Thymus (tissue), 11 donors: ENCODE measurements at regions not wholly inside any gene's neighbourhood (a gene's known extent, or its start where the extent isn't known, plus 50 kb on each side); places are given as distances from the start of the nearest gene placed in this dataset.
"Not testable (repeated sequence)": the region's sequence is repeated elsewhere in the genome, so short reads cannot be mapped to it uniquely, and the experiment has no call there.

Experiments
- DNase-seq, 9 donors: peaks; one replicate each; pipeline ENCODE4 v3.0.0-alpha.2; 2013; ENCODE audit warnings: low spot score in 9 of 9, low read depth in 6 of 9, missing footprints in 1 of 9
- H3K27ac ChIP-seq, 2 donors: one replicate each; pipeline ENCODE4 v1.5.1; 2013; ENCODE audit warnings: control low read depth in 1 of 2, low read depth in 1 of 2, low read length in 1 of 2, mild to moderate bottlenecking in 1 of 2, moderate library complexity in 1 of 2
- H3K27me3 ChIP-seq, 2 donors: one replicate each; pipeline ENCODE4 v1.5.1; 2013; ENCODE audit warnings: low read length in 1 of 2; ENCODE audit not compliant: control insufficient read depth in 2 of 2, insufficient read depth in 1 of 2
- H3K36me3 ChIP-seq, 2 donors: one replicate each; pipeline ENCODE4 v1.5.1; 2013; ENCODE audit warnings: low read length in 1 of 2, mild to moderate bottlenecking in 1 of 2, moderate library complexity in 1 of 2; ENCODE audit not compliant: control insufficient read depth in 2 of 2, insufficient read depth in 2 of 2
- H3K4me1 ChIP-seq, 2 donors: one replicate each; pipeline ENCODE4 v1.5.1; 2013; ENCODE audit warnings: low read length in 2 of 2; ENCODE audit not compliant: control insufficient read depth in 2 of 2, insufficient read depth in 2 of 2
- H3K4me3 ChIP-seq, 2 donors: one replicate each; pipeline ENCODE4 v1.5.1; 2013; ENCODE audit warnings: low read length in 2 of 2, control low read depth in 1 of 2, mild to moderate bottlenecking in 1 of 2
- H3K9me3 ChIP-seq, 2 donors: one replicate each; pipeline ENCODE4 v1.5.1; 2013; ENCODE audit warnings: low read length in 1 of 2, mild to moderate bottlenecking in 1 of 2; ENCODE audit not compliant: control insufficient read depth in 2 of 2, insufficient read depth in 1 of 2
- WGBS: extraction: QIAGEN DNeasy Blood & Tissue Kit; methylation state at CpG from one replicate; pipeline ENCODE4 v1.1.7; 2013; 5-methylcytosine and 5-hydroxymethylcytosine counted together
- donor health status: healthy.

- H3K27me3 ChIP-seq, H3K4me3 ChIP-seq, H3K9me3 ChIP-seq, H3K27ac ChIP-seq, H3K36me3 ChIP-seq, DNase-seq: not testable (repeated sequence)
- peaks cover 14 to 16% of the 10 kb centered on the region in 2 donors for H3K4me1 ChIP-seq
- 98% methylated on average over 8 of the region's 8 CpGs for WGBS
Observed at GRCh38 chr9:81830431-81830830, 97.8 kb upstream of the SPATA31D4 start.

GRCh38 chr9:81832571-81833285 is 95.5 kb upstream of the SPATA31D4 start:
- H3K4me3 ChIP-seq, result no peak overlapping the region
- DNase-seq, result no peak
- 94% methylated on average over 6 of the region's 6 CpGs for WGBS
- H3K27ac ChIP-seq, result no peak overlapping the region
- no peaks in the 10 kb centered on the region for H3K27me3 ChIP-seq
- no peaks in the 10 kb centered on the region for H3K9me3 ChIP-seq
- H3K4me1 ChIP-seq, result peaks cover 9 to 11% of the 10 kb centered on the region in 2 donors
- H3K36me3 ChIP-seq, result no peaks in the 10 kb centered on the region

GRCh38 chr9:81833563-81834345 is 94.5 kb upstream of the SPATA31D4 start:
- no peak for DNase-seq
- Histone ChIP-seq H3K36me3 (no peaks in the 10 kb centered on the region), H3K27ac (no peak overlapping the region), H3K4me1 (peaks cover 0 to 7% of the 10 kb centered on the region in 2 donors), H3K27me3 (no peaks in the 10 kb centered on the region), H3K4me3 (no peak overlapping the region), H3K9me3 (no peaks in the 10 kb centered on the region)
- 91% methylated on average over 9 of the region's 9 CpGs for WGBS

- Histone ChIP-seq H3K36me3 (no peaks in the 10 kb centered on the region), H3K27ac (no peak overlapping the region), H3K9me3 (no peaks in the 10 kb centered on the region), H3K4me3 (no peak overlapping the region), H3K4me1 (no peaks in the 10 kb centered on the region), H3K27me3 (no peaks in the 10 kb centered on the region)
- WGBS, result 87% methylated on average over 6 of the region's 6 CpGs
- no peak for DNase-seq
Observed at GRCh38 chr9:81841333-81841732, 86.9 kb upstream of the SPATA31D4 start.

GRCh38 chr9:81844131-81844567 is 84.1 kb upstream of the SPATA31D4 start:
- DNase-seq, result no peak
- H3K4me3 ChIP-seq, result no peak overlapping the region
- over 99% methylated on average over 2 of the region's 2 CpGs for WGBS
- H3K9me3 ChIP-seq, result no peaks in the 10 kb centered on the region
- no peak overlapping the region for H3K27ac ChIP-seq
- H3K4me1 ChIP-seq, result no peaks in the 10 kb centered on the region
- H3K36me3 ChIP-seq, result no peaks in the 10 kb centered on the region
- no peaks in the 10 kb centered on the region for H3K27me3 ChIP-seq

- no peaks in the 10 kb centered on the region for H3K36me3 ChIP-seq
- H3K27ac ChIP-seq, result no peak overlapping the region
- H3K9me3 ChIP-seq, result no peaks in the 10 kb centered on the region
- H3K4me1 ChIP-seq, result no peaks in the 10 kb centered on the region
- WGBS, result 66% methylated on average over 9 of the region's 9 CpGs
- H3K4me3 ChIP-seq, result no peak overlapping the region
- no peak for DNase-seq
- H3K27me3 ChIP-seq, result no peaks in the 10 kb centered on the region
Observed at GRCh38 chr9:81847181-81847915, 80.9 kb upstream of the SPATA31D4 start.

GRCh38 chr9:81848472-81848871 is 79.8 kb upstream of the SPATA31D4 start:
- WGBS, result 20% methylated on average over 2 of the region's 2 CpGs
- Histone ChIP-seq H3K27me3 (no peaks in the 10 kb centered on the region), H3K4me3 (no peak overlapping the region), H3K9me3 (no peaks in the 10 kb centered on the region), H3K27ac (no peak overlapping the region), H3K4me1 (no peaks in the 10 kb centered on the region), H3K36me3 (no peaks in the 10 kb centered on the region)
- DNase-seq, result no peak

- Histone ChIP-seq H3K9me3 (no peaks in the 10 kb centered on the region), H3K4me3 (no peak overlapping the region), H3K36me3 (no peaks in the 10 kb centered on the region), H3K27ac (no peak overlapping the region), H3K4me1 (no peaks in the 10 kb centered on the region), H3K27me3 (no peaks in the 10 kb centered on the region)
- no peak for DNase-seq
- 95% methylated on average over 8 of the region's 8 CpGs for WGBS
Observed at GRCh38 chr9:81849631-81850259, 78.5 kb upstream of the SPATA31D4 start.
